A673 (cell line): ENCODE measurements at regions not wholly inside any gene's neighbourhood (a gene's known extent, or its start where the extent isn't known, plus 50 kb on each side); places are given as distances from the start of the nearest gene placed in this dataset.
A peak's percentile ranks its signal among the peaks of the same experiment; 100 is the strongest.

Experiments
- BruUV-seq: library from RNA; stranded (reverse); fragments of 400-500 nt; replicated peaks from 2 replicates; lab custom pipeline; 2021; lab: Mats Ljungman, UMichigan
- CTCF ChIA-PET: fragments of 300-600 bp; sonication (Branson Sonifier 250); formaldehyde crosslinking; loops from one replicate; lab custom pipeline; 2022; ENCODE audit warnings: antibody characterized with exemption; lab: Charles Lee
- POLR2A ChIA-PET: fragments of 300-600 bp; sonication (Branson Sonifier 250); formaldehyde crosslinking; loops from one replicate; lab custom pipeline; 2022; ENCODE audit warnings: antibody characterized with exemption; ENCODE audit not compliant: low non-redundant PET; lab: Charles Lee
- DNase-seq: peaks from one replicate; pipeline ENCODE4 v3.0.0-alpha.2; 2015; ENCODE audit warnings: low spot score
- H3K27ac ChIP-seq: fragments of 200-600 bp; sonication (generic); 2 replicates; pipeline ENCODE4 v1.5.1; 2016; ENCODE audit warnings: mixed run types, low read depth, mild to moderate bottlenecking, mixed read lengths, antibody characterized with exemption, low read length; ENCODE audit not compliant: poor library complexity, severe bottlenecking
- H3K27me3 ChIP-seq: fragments of 200-600 bp; sonication (generic); replicated peaks from 2 replicates; pipeline ENCODE4 v1.6.1; 2017; ENCODE audit warnings: mixed run types, low read depth, mild to moderate bottlenecking, mixed read lengths, antibody characterized with exemption, low read length; ENCODE audit not compliant: insufficient read depth, poor library complexity
- H3K36me3 ChIP-seq: fragments of 200-600 bp; sonication (generic); 2 replicates; pipeline ENCODE4 v1.6.1; 2016; ENCODE audit warnings: mixed run types, mild to moderate bottlenecking, mixed read lengths, antibody characterized with exemption, low read length; ENCODE audit not compliant: insufficient read depth, poor library complexity, severe bottlenecking
- H3K4me1 ChIP-seq: fragments of 200-600 bp; sonication (generic); 2 replicates; pipeline ENCODE4 v1.6.1; 2017; ENCODE audit warnings: mixed run types, mild to moderate bottlenecking, mixed read lengths, antibody characterized with exemption, low read length; ENCODE audit not compliant: insufficient read depth, poor library complexity, severe bottlenecking
- H3K4me3 ChIP-seq: fragments of 200-600 bp; sonication (generic); 2 replicates; pipeline ENCODE4 v1.5.1; 2016; ENCODE audit warnings: low read depth, mixed run types, mild to moderate bottlenecking, mixed read lengths, low read length; ENCODE audit not compliant: poor library complexity, severe bottlenecking
- H3K9me3 ChIP-seq: fragments of 200-600 bp; sonication (generic); 2 replicates; pipeline ENCODE4 v1.6.1; 2016; ENCODE audit warnings: mixed run types, low read depth, mild to moderate bottlenecking, mixed read lengths, antibody characterized with exemption, low read length; ENCODE audit not compliant: poor library complexity, severe bottlenecking
- EZH2 ChIP-seq: fragments of 200-600 bp; sonication (generic); IDR thresholded peaks from 2 replicates; pipeline ENCODE4 v1.6.1; 2017; ENCODE audit warnings: borderline replicate concordance, low read depth, mild to moderate bottlenecking, mixed read lengths, antibody characterized with exemption, low read length; ENCODE audit not compliant: poor library complexity, severe bottlenecking
- intact Hi-C: fragments of 100-400 bp; cut with micrococcal nuclease; formaldehyde crosslinking; loops from one replicate; pipeline ENCODE4 v1.10.0; 2022; ENCODE audit not compliant: unreplicated experiment
- TF ChIP-seq, protein P1 (sequence below): fragments of 300-800, 200-600 bp; sonication (generic); conservative IDR thresholded peaks from 2 replicates; pipeline ENCODE4 v1.5.1; 2017; ENCODE audit warnings: low read depth, mild to moderate bottlenecking, antibody characterized with exemption, low read length, moderate library complexity, mixed read lengths

DNA sequence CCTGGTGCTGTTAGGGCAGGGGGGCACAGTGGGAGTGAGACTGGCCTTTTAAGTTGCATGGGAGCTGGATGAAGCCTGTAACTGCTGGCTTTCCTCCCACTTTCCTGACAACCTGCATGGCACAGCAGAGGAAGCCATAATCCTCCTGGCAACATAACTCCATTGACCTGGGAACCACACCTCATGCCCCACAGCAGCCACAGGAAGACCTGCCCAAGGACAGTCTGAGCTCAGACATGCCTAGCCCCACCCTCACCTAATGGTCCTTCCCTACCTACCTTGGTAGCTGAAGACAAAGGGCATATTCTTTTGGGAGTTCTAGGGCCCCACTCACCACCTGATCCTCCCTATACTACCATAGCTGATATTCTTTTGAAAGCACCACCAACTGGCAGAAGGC, 482.2 kb upstream of the TOM1L1 start:
- no TSS peak for BruUV-seq
- Histone ChIP-seq H3K9me3 (no peaks in the 10 kb centered on the region), H3K27me3 (no peaks in the 10 kb centered on the region), H3K36me3 (no peaks in the 10 kb centered on the region), H3K4me1 (no peaks in the 10 kb centered on the region), H3K4me3 (no peak overlapping the region), H3K27ac (no peak overlapping the region)
- no peak for DNase-seq
- ChIA-PET CTCF (no interaction called here), POLR2A (no interaction called here)
- intact Hi-C loops = no loop called here
- TF ChIP-seq, protein P1, sequence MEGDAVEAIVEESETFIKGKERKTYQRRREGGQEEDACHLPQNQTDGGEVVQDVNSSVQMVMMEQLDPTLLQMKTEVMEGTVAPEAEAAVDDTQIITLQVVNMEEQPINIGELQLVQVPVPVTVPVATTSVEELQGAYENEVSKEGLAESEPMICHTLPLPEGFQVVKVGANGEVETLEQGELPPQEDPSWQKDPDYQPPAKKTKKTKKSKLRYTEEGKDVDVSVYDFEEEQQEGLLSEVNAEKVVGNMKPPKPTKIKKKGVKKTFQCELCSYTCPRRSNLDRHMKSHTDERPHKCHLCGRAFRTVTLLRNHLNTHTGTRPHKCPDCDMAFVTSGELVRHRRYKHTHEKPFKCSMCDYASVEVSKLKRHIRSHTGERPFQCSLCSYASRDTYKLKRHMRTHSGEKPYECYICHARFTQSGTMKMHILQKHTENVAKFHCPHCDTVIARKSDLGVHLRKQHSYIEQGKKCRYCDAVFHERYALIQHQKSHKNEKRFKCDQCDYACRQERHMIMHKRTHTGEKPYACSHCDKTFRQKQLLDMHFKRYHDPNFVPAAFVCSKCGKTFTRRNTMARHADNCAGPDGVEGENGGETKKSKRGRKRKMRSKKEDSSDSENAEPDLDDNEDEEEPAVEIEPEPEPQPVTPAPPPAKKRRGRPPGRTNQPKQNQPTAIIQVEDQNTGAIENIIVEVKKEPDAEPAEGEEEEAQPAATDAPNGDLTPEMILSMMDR = no peak
- TF ChIP-seq EZH2 = no peak

DNA sequence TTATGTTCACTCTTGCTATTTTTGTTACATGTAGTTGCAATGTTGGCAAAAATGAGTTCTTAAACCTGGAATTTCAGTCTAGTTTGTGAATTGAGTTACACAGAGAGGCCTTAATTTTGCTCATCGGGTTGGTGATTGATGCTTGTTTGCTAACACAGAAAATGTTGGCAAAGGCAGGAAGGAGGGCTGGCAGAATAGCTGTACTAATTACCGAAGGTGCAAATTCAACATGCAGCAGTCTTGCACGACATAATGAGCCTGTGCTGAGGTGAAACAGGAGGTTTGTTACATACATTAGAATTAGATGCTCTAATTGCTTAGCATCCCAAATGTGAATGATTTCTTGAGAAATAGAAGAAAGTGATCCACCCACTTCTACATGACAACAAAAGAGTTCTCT, 475.0 kb upstream of the TOM1L1 start:
- H3K9me3 ChIP-seq = no peaks in the 10 kb centered on the region
- H3K27ac ChIP-seq = no peak overlapping the region
- no peaks in the 10 kb centered on the region for H3K27me3 ChIP-seq
- TF ChIP-seq, protein P1 = no peak
- POLR2A ChIA-PET = no interaction called here
- no peak for DNase-seq
- intact Hi-C loops = loop anchor here (1.0 to 10.0 kb wide), 2 partner anchors 253 to 469 kb away; no protein-coding TSS in a partner anchor
- H3K4me1 ChIP-seq = no peaks in the 10 kb centered on the region
- H3K4me3 ChIP-seq = no peak overlapping the region
- CTCF ChIA-PET = no interaction called here
- BruUV-seq = no TSS peak
- H3K36me3 ChIP-seq = no peaks in the 10 kb centered on the region

DNA sequence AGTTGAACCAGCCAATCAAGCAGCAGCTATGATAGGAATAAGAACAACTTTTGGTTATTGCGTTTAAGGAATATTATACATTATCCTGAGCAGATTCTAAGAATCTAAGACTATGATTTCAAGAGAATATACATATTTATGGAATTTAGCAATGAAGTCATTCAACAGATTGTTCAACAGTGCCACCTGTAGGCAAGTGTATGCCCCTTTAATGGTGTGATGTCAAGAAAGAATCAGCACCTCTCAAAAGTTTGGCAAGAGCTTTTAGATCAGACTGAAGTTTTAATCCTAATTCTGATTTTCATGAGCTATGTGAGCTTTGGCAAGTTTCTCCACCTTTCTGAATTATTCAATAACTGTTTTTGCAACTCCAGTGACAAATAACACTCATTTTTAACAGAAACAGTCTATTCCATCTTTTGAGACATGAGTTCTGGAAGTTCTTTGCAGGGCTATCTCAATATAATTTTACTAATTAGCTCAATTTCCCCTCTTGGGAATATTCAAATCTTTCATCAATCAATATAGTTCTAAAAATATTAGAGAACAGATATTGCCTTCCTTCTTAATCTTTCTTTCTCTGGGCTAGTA, 474.3 kb upstream of the TOM1L1 start:
- Histone ChIP-seq H3K27ac (no peak overlapping the region), H3K4me1 (no peaks in the 10 kb centered on the region), H3K36me3 (no peaks in the 10 kb centered on the region), H3K9me3 (no peaks in the 10 kb centered on the region), H3K4me3 (no peak overlapping the region), H3K27me3 (no peaks in the 10 kb centered on the region)
- peak; percentile 69 for DNase-seq
- ChIA-PET POLR2A (no interaction called here), CTCF (interaction anchor here (0.5 kb wide), 1 partner anchor 1942 kb away, joined by 9 read pairs; no protein-coding TSS in a partner anchor)
- TF ChIP-seq, protein P1 = peak; percentile 78
- no peak for TF ChIP-seq EZH2
- intact Hi-C loops = loop anchor here (1.0 to 10.0 kb wide), 2 partner anchors 254 to 468 kb away; no protein-coding TSS in a partner anchor
- BruUV-seq = no TSS peak
